ENCODE measurements at regions not wholly inside any gene's neighbourhood (a gene's known extent, or its start where the extent isn't known, plus 50 kb on each side); places are given as distances from the start of the nearest gene placed in this dataset.

DNA sequence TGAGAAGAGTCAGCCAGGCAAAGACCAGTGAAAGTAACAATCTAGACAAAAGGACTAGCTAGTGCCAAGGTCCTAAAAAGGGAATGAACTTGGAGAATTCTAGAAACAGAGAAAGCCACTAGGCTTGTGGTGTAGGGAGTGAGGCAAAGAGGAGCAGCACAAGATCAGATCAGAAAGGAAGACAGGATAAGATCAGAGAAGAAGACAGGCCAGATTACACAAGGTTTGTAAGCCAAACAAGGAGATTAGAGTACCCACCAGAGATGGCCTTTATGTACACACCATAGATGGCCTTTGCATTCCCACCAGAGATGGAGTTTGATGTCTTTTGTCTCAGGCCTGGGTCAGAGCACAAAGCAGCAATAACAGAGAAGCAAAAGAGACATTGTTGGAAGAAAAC lies 105.6 kb upstream of the PLCB4 start:
- H3K4me3 ChIP-seq (ENCODE audit: low read length in 3 of 3), result no peak overlapping the region
- no peak overlapping the region for H3K27ac ChIP-seq (ENCODE audit: low read depth, low read length)

DNA sequence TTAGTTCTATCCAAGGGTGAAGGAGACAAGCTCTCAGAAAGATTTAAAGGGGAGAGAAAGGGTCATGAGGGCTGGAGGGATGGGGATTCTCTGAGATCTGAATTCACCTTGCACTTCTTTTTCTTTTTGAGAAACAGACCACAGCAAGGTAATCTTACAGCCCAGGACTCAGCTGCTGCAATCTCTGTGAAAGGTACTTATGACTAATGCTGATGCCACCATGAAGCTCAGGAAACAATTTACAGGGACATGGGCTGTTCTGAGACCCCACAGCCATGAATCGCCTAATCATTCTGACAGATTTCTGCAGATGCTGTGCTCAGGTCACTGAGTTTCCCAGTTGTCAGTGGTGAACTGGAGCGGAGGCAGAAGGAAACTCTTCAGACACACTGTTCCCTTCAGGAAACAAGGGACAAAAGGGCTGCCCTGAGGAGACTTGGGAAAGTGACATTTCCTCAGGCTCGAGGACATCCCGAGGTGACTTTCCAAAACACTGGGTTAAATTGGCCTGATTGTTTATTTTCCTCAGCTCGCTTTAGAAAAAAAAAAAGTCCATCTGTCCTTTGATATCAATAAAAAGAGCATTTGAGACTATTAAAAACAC lies 103.8 kb upstream of the PLCB4 start:
- Histone ChIP-seq H3K27me3 (ENCODE audit: control insufficient read depth in 3 of 3, insufficient read depth in 3 of 3, low read length in 3 of 3) (no peaks in the 10 kb centered on the region), H3K27ac (ENCODE audit: low read depth, low read length) (no peak overlapping the region), H3K4me1 (ENCODE audit: control insufficient read depth in 3 of 3, insufficient read depth in 3 of 3, low read length in 3 of 3) (peaks cover 0 to 6% (median 0%) of the 10 kb centered on the region in 3 donors), H3K9ac (ENCODE audit: low read depth in 1 of 3, low read length in 3 of 3) (no peak overlapping the region), H3K9me3 (ENCODE audit: control insufficient read depth in 3 of 3, low read length in 3 of 3) (no peaks in the 10 kb centered on the region), H3K36me3 (ENCODE audit: control insufficient read depth in 3 of 3, insufficient read depth in 3 of 3, low read length in 3 of 3) (no peaks in the 10 kb centered on the region), H3K4me3 (ENCODE audit: low read length in 3 of 3) (no peak overlapping the region)

More for the DNA sequence above, 105.6 kb upstream of the PLCB4 start:
- no peaks in the 10 kb centered on the region for H3K27me3 ChIP-seq (ENCODE audit: control insufficient read depth in 3 of 3, insufficient read depth in 3 of 3, low read length in 3 of 3)
- H3K9me3 ChIP-seq (ENCODE audit: control insufficient read depth in 3 of 3, low read length in 3 of 3), result no peaks in the 10 kb centered on the region
- no peaks in the 10 kb centered on the region for H3K36me3 ChIP-seq (ENCODE audit: control insufficient read depth in 3 of 3, insufficient read depth in 3 of 3, low read length in 3 of 3)
- H3K4me1 ChIP-seq (ENCODE audit: control insufficient read depth in 3 of 3, insufficient read depth in 3 of 3, low read length in 3 of 3), result peaks cover 0 to 3% (median 0%) of the 10 kb centered on the region in 3 donors
- H3K9ac ChIP-seq (ENCODE audit: low read depth in 1 of 3, low read length in 3 of 3), result no peak overlapping the region

DNA sequence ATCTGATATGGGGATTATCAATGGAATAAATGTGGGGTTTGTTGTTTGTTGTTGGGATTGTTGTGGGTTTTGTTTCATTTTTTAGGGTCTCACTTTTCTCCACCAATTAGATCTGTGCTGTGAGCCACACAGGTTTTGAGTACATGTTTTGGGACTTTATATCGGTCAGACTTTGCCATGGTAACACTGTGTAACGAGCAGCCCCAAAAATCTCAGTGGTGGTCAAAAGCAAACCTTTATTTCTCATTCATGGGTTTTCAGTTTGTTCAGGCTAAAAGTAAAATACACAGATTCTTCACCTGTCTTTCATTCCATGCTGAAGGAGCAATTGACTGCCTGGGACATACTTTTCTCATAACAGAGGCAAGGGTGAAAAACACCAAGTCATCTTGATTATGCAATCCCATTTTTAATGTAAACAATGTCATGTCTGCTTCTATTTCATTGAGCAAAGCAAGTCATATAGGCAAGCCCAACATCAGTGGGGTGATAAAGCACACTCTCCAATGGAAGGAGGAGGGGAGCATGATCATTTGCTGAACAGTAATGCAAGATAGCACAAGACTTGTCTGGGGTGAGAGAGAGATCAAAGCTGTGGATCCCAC lies 101.1 kb upstream of the PLCB4 start:
- H3K9me3 ChIP-seq (ENCODE audit: control insufficient read depth in 3 of 3, low read length in 3 of 3), result no peaks in the 10 kb centered on the region
- no peak overlapping the region for H3K4me3 ChIP-seq (ENCODE audit: low read length in 3 of 3)
- H3K9ac ChIP-seq (ENCODE audit: low read depth in 1 of 3, low read length in 3 of 3), result no peak overlapping the region
- H3K27me3 ChIP-seq (ENCODE audit: control insufficient read depth in 3 of 3, insufficient read depth in 3 of 3, low read length in 3 of 3), result no peaks in the 10 kb centered on the region
- H3K4me1 ChIP-seq (ENCODE audit: control insufficient read depth in 3 of 3, insufficient read depth in 3 of 3, low read length in 3 of 3), result peaks cover 0 to 6% (median 0%) of the 10 kb centered on the region in 3 donors
- H3K27ac ChIP-seq (ENCODE audit: low read depth, low read length), result no peak overlapping the region
- H3K36me3 ChIP-seq (ENCODE audit: control insufficient read depth in 3 of 3, insufficient read depth in 3 of 3, low read length in 3 of 3), result no peaks in the 10 kb centered on the region

DNA sequence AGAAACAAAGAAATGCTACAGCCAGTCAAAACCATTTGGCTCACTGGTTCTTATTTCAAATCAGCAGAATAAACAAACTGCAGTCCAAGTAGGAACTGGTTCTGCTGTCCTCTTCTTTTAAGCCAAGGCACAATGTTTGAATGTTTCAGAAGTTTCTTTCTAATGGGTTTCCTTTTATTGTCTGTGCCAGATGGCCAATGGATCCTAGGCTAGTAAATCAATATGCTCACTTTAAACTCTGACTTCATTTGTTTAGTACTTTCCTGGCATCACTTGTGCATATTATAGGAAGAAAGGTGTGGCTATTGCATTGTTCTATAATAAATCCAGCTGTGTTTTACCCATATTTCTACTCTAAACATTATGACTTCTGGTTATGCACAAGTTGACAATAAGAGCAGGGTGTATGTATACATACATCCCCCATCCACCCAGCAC lies 99.7 kb upstream of the PLCB4 start:
- no peaks in the 10 kb centered on the region for H3K27me3 ChIP-seq (ENCODE audit: control insufficient read depth in 3 of 3, insufficient read depth in 3 of 3, low read length in 3 of 3)
- no peaks in the 10 kb centered on the region for H3K36me3 ChIP-seq (ENCODE audit: control insufficient read depth in 3 of 3, insufficient read depth in 3 of 3, low read length in 3 of 3)
- H3K9ac ChIP-seq (ENCODE audit: low read depth in 1 of 3, low read length in 3 of 3), result no peak overlapping the region
- no peaks in the 10 kb centered on the region for H3K9me3 ChIP-seq (ENCODE audit: control insufficient read depth in 3 of 3, low read length in 3 of 3)
- H3K4me3 ChIP-seq (ENCODE audit: low read length in 3 of 3), result no peak overlapping the region
- peaks cover 0 to 6% (median 0%) of the 10 kb centered on the region in 3 donors for H3K4me1 ChIP-seq (ENCODE audit: control insufficient read depth in 3 of 3, insufficient read depth in 3 of 3, low read length in 3 of 3)
- no peak overlapping the region for H3K27ac ChIP-seq (ENCODE audit: low read depth, low read length)

- Histone ChIP-seq H3K4me3 (ENCODE audit: low read length in 3 of 3) (no peak overlapping the region), H3K27me3 (ENCODE audit: control insufficient read depth in 3 of 3, insufficient read depth in 3 of 3, low read length in 3 of 3) (no peaks in the 10 kb centered on the region), H3K9me3 (ENCODE audit: control insufficient read depth in 3 of 3, low read length in 3 of 3) (no peaks in the 10 kb centered on the region), H3K36me3 (ENCODE audit: control insufficient read depth in 3 of 3, insufficient read depth in 3 of 3, low read length in 3 of 3) (no peaks in the 10 kb centered on the region), H3K9ac (ENCODE audit: low read depth in 1 of 3, low read length in 3 of 3) (no peak overlapping the region), H3K4me1 (ENCODE audit: control insufficient read depth in 3 of 3, insufficient read depth in 3 of 3, low read length in 3 of 3) (peaks cover 0 to 3% (median 0%) of the 10 kb centered on the region in 3 donors), H3K27ac (ENCODE audit: low read depth, low read length) (no peak overlapping the region)
Measured at GRCh38 chr20:8971669-8972316, 97.1 kb upstream of the PLCB4 start.

DNA sequence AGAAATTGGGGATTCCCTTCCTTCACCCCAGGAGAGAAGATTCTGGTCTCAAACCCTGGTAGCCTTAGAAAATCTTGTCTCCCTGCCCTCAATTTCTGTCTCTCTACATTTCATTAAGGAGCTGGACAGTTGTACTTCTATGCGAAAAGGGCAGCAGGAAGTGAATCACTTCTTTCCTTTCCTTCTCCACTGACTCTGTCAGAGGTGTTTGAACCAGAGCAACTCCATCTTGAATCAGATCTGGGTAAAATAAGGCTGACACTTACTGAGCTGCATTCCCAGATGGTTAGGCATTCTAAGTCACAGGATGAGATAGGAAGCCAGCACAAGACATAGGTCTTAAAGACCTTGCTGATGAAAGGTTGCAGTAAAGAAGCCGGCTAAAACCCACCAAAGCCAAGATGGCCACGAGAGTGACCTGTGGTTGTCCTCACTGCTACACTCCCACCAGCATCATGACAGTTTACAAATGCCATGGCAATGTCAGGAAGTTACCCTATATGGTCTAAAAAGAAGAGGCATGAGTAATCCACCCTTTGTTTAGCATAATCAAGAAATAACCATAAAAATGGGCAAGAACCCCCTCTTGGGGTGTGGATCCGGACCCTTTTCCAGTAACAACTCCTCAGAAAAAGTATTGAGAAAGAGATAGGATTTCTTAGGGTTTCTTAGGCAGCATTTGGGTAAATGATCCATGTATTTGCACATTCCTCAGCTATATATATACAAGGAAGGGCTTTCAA lies 95.8 kb upstream of the PLCB4 start:
- no peaks in the 10 kb centered on the region for H3K27me3 ChIP-seq (ENCODE audit: control insufficient read depth in 3 of 3, insufficient read depth in 3 of 3, low read length in 3 of 3)
- H3K4me1 ChIP-seq (ENCODE audit: control insufficient read depth in 3 of 3, insufficient read depth in 3 of 3, low read length in 3 of 3), result peaks cover 0 to 3% (median 0%) of the 10 kb centered on the region in 3 donors
- no peaks in the 10 kb centered on the region for H3K36me3 ChIP-seq (ENCODE audit: control insufficient read depth in 3 of 3, insufficient read depth in 3 of 3, low read length in 3 of 3)
- H3K4me3 ChIP-seq (ENCODE audit: low read length in 3 of 3), result no peak overlapping the region
- H3K27ac ChIP-seq (ENCODE audit: low read depth, low read length), result no peak overlapping the region
- H3K9ac ChIP-seq (ENCODE audit: low read depth in 1 of 3, low read length in 3 of 3), result no peak overlapping the region
- H3K9me3 ChIP-seq (ENCODE audit: control insufficient read depth in 3 of 3, low read length in 3 of 3), result no peaks in the 10 kb centered on the region

GRCh38 chr20:8974009-8974708 lies 94.7 kb upstream of the PLCB4 start:
- Histone ChIP-seq H3K27ac (ENCODE audit: low read depth, low read length) (no peak overlapping the region), H3K9me3 (ENCODE audit: control insufficient read depth in 3 of 3, low read length in 3 of 3) (no peaks in the 10 kb centered on the region), H3K36me3 (ENCODE audit: control insufficient read depth in 3 of 3, insufficient read depth in 3 of 3, low read length in 3 of 3) (no peaks in the 10 kb centered on the region), H3K9ac (ENCODE audit: low read depth in 1 of 3, low read length in 3 of 3) (no peak overlapping the region), H3K4me3 (ENCODE audit: low read length in 3 of 3) (no peak overlapping the region), H3K27me3 (ENCODE audit: control insufficient read depth in 3 of 3, insufficient read depth in 3 of 3, low read length in 3 of 3) (no peaks in the 10 kb centered on the region), H3K4me1 (ENCODE audit: control insufficient read depth in 3 of 3, insufficient read depth in 3 of 3, low read length in 3 of 3) (no peaks in the 10 kb centered on the region)

GRCh38 chr20:8981482-8981881 lies 87.4 kb upstream of the PLCB4 start:
- Histone ChIP-seq H3K27ac (ENCODE audit: low read depth, low read length) (no peak overlapping the region), H3K4me1 (ENCODE audit: control insufficient read depth in 3 of 3, insufficient read depth in 3 of 3, low read length in 3 of 3) (peaks cover 2 to 7% (median 3%) of the 10 kb centered on the region in 3 donors), H3K27me3 (ENCODE audit: control insufficient read depth in 3 of 3, insufficient read depth in 3 of 3, low read length in 3 of 3) (no peaks in the 10 kb centered on the region), H3K36me3 (ENCODE audit: control insufficient read depth in 3 of 3, insufficient read depth in 3 of 3, low read length in 3 of 3) (no peaks in the 10 kb centered on the region), H3K4me3 (ENCODE audit: low read length in 3 of 3) (no peak overlapping the region), H3K9me3 (ENCODE audit: control insufficient read depth in 3 of 3, low read length in 3 of 3) (no peaks in the 10 kb centered on the region), H3K9ac (ENCODE audit: low read depth in 1 of 3, low read length in 3 of 3) (no peak overlapping the region)

DNA sequence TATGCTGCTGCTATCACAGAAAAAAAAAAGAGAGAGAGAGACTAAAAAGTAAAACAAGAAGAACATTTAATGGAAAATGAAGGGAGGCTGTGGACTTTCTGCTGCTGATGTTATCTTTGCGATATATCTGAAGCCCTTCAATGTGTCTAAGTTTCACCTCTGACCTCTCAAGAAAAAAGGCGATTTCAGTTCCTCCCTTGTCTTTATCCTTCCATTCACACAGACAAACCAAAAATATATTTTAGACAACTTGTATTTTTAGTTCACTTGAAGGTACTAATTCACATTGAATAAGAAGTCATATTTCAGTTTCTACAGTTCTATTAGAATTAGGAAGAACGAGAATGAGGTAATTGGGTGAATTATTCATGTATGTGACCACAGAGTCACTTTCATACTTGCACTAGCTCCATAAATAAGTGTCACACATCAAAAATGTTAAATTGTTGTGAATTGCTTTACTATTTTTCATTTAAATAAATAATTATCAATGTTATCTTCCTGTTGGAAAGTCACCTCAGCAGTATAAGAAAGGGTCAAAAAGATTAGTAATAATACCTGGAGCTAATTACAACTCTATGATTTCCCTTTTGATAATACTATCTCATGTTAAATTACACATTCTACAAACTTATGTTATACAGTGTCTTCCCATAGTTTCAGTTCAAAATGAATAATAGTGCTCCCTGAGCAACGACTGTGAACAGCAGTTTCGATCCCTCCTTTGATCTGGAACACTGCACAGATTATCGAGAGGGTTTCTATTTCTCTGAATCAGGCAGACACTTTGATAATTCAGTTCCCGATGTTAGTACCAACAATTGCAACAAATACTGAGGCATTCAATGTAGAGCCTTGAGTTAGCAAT lies 85.2 kb upstream of the PLCB4 start:
- H3K36me3 ChIP-seq (ENCODE audit: control insufficient read depth in 3 of 3, insufficient read depth in 3 of 3, low read length in 3 of 3), result no peaks in the 10 kb centered on the region
- no peak overlapping the region for H3K27ac ChIP-seq (ENCODE audit: low read depth, low read length)
- H3K27me3 ChIP-seq (ENCODE audit: control insufficient read depth in 3 of 3, insufficient read depth in 3 of 3, low read length in 3 of 3), result no peaks in the 10 kb centered on the region
- no peaks in the 10 kb centered on the region for H3K9me3 ChIP-seq (ENCODE audit: control insufficient read depth in 3 of 3, low read length in 3 of 3)
- peaks cover 2 to 7% (median 3%) of the 10 kb centered on the region in 3 donors for H3K4me1 ChIP-seq (ENCODE audit: control insufficient read depth in 3 of 3, insufficient read depth in 3 of 3, low read length in 3 of 3)
- H3K9ac ChIP-seq (ENCODE audit: low read depth in 1 of 3, low read length in 3 of 3), result no peak overlapping the region
- H3K4me3 ChIP-seq (ENCODE audit: low read length in 3 of 3), result no peak overlapping the region

Data from skeletal muscle tissue (tissue), 3 donors.